B cell (primary cell): ENCODE measurements at regions not wholly inside any gene's neighbourhood (a gene's known extent, or its start where the extent isn't known, plus 50 kb on each side); places are given as distances from the start of the nearest gene placed in this dataset.

Experiments used
- EZH2 ChIP-seq: IDR thresholded peaks from 2 replicates; pipeline ENCODE4 v1.6.1; 2012; ENCODE audit warnings: borderline replicate concordance, low read depth, mild to moderate bottlenecking, moderate library complexity, low read length; ENCODE audit not compliant: insufficient read depth, poor library complexity, severe bottlenecking
- TF ChIP-seq, protein P1 (sequence below): fragments of 200-600 bp; IDR thresholded peaks from one replicate; pipeline ENCODE4 v1.8.0; 2022; ENCODE audit warnings: antibody characterized with exemption, mild to moderate bottlenecking

DNA sequence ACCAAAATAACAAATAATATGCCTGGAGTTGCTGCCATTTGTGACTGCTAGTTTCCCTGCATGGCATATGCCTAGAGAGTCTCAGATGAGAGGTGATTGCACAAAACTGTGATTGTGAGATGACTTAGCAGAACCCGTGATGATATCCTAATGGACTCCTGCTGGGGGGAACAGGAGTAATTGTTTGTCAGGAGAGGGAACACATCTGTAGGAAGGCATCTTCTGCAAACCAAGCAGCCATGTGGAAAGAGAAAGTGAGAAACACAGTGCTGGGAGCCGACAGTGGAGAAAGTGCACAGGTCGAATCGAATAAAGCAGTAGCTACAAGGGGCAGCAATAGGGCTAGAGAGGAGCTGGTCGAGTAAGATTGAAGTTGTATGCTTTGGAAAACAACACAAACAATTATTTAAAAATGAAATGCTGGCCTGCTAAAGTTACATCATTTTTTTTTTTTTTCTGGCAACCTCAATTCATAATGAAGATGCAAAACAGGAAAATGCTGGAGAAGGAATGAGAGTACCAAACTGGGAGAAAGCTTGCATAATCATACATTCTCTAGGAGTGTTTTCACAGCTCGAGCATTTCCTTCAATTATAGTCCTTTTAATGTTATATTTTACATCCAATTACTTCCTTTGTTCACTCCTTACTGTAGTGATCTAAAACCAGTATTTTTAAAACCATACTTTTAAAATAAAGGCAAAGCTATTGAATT is 494.2 kb upstream of the AGTR1 start:
- TF ChIP-seq, protein P1, sequence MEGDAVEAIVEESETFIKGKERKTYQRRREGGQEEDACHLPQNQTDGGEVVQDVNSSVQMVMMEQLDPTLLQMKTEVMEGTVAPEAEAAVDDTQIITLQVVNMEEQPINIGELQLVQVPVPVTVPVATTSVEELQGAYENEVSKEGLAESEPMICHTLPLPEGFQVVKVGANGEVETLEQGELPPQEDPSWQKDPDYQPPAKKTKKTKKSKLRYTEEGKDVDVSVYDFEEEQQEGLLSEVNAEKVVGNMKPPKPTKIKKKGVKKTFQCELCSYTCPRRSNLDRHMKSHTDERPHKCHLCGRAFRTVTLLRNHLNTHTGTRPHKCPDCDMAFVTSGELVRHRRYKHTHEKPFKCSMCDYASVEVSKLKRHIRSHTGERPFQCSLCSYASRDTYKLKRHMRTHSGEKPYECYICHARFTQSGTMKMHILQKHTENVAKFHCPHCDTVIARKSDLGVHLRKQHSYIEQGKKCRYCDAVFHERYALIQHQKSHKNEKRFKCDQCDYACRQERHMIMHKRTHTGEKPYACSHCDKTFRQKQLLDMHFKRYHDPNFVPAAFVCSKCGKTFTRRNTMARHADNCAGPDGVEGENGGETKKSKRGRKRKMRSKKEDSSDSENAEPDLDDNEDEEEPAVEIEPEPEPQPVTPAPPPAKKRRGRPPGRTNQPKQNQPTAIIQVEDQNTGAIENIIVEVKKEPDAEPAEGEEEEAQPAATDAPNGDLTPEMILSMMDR, result no peak
- no peak for TF ChIP-seq EZH2
